Left forelimb (tissue), 1 donor: ENCODE measurements at regions not wholly inside any gene's neighbourhood (a gene's known extent, or its start where the extent isn't known, plus 50 kb on each side); places are given as distances from the start of the nearest gene placed in this dataset.

Experiments used
- DNase-seq: peaks from one replicate; pipeline ENCODE4 v3.0.0-alpha.2; 2018; ENCODE audit warnings: low spot score

DNA sequence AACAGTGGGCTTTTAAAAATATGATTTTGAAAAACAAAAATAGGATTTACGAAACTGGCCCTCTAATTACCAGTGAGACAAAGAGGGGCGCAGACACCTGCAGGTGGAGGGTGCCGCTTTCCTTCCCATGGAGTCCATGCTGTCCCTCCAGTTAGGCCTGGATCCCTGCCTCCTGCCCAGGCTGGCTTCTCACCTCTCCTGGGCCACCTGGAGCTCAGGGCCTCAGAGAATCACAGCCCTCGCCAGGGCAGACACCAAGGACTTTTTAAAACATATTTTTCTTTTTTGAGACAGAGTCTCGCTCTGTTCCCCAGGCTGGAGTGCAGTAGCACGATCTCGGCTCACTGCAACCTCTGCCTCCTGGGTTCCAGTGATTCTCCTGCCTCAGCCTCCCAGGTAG, 1437.2 kb downstream of the TBC1D22A start:
- DNase-seq, result peak; percentile 15

DNA sequence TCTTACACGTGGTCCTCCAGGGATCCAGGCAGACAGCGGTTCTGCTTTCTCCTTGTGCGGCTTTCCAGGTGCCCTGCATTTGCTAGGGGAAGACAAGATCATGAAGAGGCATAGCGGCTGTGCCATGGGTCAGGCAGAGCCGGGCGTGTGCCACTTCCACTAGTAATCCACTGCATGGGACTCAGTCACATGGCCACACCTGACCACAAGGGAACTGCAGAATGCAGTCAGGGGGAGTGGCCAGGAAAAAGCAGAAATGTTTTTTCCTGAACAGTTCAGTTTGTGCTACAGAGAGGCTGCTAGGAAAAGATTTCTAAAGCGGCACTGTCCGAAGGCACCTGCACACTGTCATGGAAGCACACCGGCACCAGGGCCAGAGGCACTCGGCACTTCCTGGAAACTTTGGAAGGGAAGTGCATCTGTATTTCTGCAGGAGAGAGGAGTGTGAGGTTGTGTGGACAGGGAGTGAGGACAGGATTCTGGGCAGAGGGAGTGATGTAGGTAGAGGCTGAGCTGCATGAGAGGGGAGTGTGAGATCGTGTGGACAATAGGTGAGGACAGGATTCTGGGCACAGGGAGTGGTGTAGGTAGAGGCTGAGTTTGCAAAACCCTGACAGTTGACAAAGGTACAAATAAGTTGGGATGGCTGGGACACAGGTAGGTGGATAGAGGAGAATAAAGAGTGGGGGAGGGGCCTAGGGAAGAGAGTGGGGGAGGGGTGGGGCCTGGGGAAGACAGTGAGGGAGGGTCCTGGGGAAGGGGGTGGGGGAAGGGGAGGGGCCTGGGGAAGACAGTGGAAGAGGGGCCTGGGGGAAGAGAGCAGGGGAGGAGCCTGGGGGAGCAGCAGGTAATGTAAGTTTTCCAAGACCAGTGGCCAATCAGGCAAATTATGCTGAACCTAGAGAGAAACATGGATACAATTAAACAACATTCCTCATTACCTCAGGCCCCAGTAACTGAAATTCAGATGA, 1436.3 kb downstream of the TBC1D22A start:
- peak; percentile 41 for DNase-seq

DNA sequence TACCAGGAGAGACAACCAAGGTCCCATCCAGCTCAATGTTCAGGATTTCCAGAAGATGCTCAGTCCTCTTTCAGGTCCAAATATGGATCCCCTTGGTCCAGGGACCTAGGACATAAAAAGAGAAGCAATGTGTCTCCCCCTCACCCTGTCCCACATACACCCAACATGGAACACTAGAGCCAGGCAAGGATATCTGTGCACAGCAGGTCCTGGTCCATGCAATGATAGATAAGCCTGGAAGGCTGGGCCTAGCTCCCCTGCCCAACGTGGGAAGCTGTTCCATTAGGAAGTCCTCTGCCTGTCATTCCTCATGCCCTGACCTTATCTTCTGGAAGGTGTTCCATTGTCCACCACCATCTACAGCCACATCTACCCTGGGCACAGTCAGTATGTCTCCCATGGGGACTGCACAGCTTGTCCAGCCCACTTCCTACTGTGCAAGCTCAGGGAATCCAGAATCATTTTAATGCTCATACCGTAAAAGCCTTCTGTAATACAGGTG, 1434.8 kb downstream of the TBC1D22A start:
- peak; percentile 20 for DNase-seq

DNA sequence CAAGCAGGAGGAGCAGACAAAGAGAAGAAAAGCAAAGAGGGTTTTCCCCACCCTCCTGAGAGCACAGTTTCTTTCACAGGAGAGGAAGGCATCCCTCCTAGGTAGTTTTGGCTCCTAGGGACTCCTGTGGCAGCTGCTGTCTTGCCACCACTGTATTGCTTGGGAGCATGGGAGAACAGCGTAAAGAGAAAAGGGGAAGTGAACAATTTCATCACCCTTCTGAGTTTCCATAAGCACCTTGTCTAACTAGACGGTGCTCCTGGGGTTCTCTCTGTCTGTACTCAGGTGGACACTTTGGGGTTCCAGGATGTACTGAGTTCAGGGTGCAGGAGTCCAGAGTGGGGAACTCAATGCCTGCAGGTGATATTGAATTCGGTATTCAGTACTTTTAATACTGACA, 1430.5 kb downstream of the TBC1D22A start:
- no peak for DNase-seq

DNA sequence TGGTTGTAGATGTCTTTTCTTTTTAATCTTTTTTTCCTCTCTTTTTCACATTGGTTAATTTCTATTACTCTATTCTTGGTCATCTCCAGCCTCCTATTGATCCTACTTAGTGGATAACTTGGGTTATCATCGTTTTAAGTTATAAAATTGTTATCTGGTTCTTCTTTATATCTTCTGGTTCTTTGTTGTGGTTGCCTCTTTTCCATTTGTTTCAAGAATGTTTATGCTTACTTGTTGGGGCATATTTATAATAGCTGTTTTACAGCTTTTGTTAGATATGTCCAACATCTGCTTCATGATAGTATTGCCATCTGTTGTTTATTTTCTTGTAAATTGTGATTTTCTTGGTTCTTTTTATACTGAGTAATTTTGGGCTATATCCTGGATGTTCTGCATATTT, 1429.6 kb downstream of the TBC1D22A start:
- DNase-seq, result no peak

DNA sequence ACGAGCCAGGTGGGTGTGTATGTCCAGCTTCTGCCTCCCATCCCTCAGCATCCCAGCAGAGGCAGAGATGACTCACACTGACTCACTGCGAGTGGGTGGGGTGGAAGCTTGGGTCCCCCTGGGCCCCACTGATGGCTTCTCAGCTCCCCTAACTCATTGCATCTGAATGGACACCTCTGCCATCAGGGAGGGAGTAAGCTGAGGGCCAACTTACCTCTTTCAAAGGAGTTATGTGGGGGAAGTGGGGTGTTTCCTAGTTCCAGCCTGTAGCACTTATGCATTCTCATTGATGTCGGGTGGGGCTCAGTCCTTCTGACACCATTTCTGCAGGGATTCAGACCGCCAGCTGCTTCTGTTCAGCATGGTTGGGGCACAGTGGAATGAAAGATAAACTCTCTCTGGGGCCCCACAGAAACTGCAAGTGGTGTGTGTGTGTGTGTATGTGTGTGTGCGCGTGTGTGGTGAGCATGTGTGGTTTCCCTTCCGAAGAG, 1425.8 kb downstream of the TBC1D22A start:
- DNase-seq, result peak; percentile 25

DNA sequence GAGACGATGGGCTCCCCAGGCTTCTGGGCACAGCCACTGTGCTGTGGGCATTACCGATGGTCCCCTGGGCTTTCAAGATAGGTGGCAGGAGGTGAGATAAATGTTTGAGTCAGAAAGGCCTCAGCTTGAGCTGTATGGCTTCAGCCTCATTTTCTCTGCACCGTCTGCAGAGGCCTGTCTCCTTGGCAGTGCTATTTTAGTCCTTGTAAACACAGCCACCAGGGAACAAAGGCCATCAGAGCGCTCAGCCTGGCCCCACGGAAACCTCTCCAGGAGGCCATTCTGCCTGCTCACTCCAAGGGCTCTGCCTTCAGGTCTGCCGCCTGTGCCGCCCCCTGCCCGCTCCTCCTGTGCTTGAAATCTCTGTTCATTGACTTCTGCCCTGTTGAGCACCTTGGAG, 1424.9 kb downstream of the TBC1D22A start:
- peak; percentile 37 for DNase-seq

DNA sequence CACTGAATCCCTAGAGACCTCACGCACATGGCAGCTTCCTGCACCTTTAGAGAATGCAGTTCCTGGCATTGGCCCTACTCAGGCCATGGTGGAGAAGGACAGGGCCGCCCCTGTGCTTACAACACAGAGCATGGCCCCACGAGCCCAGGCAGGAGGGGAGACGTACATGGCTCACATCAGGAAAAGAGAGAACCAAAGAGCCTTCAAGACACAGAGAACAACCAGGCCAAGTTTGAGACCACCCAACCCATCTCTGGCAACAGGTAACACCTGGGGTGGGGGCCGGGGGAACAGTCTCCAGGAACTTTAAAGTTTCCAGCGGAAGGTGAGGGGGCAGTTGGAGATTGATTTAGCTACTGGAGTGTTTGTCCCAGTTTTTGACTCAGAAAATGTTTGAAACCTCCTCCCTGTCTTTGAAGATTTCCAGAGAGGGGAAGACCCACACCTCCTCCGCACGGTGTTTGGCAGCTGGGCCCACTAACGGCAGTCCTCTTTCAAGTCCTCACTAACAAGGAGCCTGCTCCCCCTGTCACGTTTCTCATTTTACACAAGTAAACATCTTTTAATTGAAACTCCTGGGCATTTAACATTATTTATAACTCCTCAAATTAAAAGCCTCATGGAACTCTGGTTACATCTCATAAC, 1423.8 kb downstream of the TBC1D22A start:
- no peak for DNase-seq

DNA sequence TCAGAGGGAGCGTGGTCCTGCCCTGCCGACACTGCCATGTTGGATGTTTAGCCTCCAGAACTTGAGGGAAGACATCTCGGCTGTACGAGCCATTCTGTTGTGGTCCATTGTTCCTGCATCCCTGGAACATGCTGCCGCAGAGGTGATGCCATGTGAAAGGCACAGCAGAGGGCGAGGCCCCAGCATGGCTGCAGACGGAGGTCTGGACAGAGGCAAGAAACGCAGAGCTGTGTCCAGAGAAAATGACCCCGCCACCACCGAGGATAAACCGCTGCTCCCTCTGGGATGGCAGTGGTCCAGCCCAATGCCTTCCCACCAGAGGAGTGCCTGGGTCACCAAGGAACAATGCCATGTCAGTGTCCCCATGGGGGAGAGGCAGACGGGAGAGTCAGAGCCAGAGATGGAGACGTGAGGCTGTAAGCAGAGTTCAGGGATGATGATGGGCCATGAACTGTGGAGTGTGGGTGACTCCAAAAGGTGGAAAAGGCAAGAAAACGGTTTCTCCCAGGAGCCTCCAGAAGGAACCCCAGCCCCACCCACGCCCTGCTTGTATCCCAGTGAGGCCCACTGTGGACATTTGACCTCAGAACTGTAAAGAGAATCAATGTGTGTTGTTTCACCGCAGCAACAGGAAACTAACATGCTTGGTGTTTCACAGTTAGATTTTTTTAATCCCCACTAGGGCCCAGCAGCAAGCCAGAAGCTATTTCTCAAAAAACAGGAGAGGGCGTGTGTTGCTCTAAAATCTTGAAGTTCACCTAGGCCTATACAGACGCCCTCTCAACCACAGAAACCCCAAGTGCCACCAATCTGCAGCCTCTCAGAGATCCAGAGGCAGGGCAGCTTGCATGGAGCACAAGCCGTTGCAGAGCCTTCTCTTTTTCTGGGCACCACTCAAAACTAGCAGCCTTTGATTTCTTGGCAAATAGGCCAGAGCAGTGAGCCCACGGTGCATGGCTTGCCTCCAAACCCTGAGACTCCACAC, 1422.9 kb downstream of the TBC1D22A start:
- no peak for DNase-seq

DNA sequence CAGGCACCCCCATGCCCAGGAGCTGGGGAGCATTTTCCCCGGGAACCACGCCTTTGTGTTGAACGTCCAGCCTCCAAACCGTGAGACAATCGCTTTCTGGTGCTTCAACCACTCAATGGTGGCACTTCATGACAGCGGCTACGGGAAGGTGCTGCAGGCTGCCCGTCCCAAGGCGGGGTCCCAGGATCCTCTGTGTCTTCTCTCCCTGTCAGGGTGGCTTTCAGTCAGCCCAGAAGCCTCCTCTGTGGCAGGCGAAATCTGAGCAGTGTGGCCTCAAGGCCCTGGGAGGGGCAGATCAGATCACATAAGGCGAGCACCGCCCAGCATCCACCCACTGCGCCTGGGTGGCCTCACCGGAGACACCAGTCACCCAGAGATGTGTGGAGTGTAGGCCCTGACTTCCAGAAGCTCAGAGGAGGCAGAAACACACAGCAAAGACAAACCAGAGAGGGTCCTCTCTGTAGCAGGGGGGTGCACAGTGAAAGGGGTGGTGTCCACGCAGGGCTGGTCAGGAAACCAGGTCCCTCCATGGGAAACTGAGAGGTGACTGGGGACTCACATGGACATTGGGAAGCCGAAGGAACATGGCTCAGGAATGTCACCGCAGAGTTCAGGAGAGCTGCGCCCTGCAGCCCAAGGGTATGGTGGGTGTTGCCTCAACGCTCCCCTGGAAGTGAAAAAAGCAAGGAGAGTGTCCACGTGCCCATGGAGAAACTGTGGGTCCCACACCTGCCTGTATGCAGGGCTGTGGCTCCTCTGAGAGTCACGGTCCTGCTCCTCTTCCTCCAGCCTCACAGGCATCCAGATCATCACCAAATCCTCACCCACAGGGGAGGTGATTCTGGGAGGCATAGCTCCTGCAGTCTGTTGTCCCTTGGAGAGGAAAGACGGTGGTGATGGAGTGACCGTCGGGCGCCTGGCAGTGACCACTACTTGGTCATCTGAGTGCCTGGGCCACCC, 1420.7 kb downstream of the TBC1D22A start:
- no peak for DNase-seq

DNA sequence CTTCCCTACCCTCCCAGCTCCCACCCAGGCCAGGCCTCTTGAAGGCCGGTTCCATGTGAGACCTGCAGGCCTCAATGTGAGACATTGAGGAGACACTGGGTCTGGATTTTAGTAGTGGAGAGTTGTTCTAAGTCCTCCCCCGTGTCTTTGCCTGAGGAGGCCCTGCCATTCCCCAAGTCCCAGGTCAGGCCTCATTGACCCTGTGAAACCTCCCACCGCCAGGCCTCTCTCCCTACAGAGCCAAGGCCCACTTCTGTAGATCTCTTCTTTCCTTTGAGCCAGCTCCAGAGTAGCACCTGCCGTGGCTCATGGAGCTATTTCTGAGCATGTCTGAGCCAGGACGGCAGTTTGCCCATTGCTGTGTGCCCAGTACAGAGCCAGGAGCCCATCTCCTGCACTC, 1419.6 kb downstream of the TBC1D22A start:
- DNase-seq, result no peak

DNA sequence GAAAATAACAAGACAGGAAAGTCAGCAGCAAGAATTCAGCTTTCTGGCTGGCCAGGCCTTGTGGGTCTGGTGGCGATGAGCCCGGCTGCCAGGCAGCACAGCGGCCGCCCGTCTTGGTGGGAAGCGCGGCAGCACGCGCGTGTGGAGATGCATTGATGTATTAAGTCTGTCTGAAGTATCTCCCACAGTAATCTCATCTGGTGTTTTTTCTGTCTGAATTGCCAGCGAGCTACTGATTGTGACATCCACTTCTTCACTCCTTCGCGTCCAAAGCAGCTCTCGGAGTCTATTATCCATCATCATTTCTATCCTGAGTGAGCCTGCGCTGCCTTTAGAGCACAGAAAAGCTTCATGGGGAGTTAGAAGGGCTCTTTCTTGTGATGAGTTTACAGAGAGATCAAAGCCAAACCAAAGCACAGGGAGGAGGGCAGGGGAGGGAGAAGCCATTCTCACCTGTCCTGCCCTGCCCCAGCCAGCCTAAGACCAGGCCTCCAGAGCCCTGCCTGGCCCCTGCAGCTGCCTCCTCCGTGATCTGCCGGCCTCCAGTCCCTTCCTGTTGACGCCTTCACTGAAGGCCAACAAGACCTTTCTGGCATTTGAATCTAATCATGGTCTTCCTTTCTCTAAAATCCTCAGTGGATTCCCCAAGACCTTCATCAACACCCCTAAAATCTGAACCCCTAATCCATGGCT, 1419.0 kb downstream of the TBC1D22A start:
- no peak for DNase-seq

DNA sequence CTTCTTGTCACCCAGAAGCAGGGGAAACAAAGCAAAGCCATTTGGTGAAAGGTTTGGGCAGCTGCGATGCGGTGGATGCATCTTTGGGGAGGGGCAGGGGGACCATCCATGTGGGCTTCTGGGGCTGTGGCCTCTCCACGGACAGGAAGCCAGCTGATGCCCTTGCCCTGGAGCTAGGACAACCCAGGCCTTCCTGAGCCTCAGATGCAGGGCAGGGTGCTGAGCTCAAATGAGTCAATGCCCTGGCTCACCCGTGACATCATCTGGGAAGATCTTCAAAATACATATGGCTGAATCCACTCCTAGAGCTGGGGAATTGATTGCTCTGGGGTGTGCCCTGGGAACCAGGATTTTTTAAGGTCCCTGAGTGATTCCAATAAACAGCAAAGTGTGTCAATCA, 1418.2 kb downstream of the TBC1D22A start:
- no peak for DNase-seq

DNA sequence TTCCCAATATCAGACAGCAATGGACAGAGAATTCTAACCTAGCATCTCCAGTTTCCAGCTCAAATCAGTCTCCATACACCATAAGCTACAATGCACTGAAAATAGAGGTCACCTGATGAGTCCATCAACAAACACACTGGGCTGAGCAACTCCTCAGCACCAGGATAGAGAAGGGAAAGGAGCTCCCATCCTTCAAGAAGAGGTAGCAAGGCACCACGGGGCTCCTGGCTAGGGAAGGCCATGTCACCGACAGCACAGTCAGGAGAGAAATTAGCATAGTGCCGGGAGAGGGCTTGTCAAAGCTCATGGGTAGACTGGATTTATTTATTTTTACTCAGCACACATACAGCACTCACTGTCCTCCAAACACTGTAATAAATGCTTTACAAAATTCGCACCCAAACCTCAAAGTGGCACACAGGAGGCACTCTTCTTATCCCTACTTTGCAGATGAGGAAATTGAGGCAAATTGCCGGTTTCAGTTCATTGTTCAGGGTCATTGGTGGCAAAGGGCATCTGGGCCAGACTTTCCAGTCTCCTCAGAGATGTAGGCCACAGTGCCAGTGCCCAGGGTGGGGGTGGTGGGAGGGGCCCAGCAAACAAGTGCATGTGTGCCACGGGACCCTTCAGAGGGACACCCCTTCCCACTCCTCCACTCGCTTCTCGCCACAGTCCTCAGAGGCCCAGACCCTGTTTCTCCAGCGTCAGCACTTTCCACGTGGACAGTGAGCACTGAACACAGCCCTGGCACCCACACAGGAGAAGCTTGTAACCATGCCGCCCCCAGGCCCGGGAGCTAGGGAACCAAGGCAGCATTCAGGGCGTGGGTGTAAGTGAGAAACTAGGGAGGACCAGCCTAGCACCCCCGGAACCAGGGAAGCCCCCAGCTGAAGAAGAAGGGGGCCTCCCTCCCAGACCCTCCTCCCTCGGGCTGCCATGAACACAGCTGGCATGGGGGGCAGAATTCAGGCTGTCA, 1417.4 kb downstream of the TBC1D22A start:
- DNase-seq, result no peak

DNA sequence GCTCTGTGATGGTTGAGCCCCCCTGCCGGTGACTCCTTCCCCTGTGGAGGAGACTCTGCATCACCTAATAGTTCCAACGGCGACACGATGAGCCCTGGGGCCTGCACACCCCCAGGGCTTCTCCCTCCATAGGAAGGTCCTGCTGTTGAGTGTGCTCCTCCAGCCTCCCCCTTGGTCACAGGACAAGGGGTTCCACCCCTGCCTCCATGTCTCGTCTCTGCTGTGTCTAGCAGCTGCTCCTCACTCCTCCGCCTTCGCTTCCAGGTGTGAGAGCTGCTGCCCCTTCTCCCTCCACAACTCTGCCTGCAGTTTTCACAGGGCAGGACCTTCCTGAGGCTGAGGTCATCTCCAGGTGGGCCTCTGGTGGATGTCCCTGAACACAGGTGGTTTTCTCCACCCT, 1416.1 kb downstream of the TBC1D22A start:
- DNase-seq, result no peak

DNA sequence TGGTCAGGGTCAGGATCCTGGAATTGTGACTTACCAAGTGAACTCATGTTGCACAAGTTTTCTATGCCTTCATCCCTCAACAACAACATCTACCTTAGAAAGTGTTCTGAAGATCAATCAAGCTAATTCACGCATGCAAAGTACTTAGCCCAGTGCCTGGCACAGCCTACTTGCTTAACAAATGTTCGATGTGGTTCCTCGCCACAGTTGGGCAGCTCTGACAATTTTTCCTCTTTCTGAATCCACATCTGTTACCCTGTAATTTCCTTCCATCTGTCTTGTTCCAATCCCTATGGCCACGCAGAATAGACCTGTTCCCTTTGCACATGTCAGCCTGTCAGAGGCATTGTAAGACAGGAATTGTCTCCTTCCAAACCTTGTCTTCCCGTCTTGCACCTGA, 1415.2 kb downstream of the TBC1D22A start:
- DNase-seq, result no peak

DNA sequence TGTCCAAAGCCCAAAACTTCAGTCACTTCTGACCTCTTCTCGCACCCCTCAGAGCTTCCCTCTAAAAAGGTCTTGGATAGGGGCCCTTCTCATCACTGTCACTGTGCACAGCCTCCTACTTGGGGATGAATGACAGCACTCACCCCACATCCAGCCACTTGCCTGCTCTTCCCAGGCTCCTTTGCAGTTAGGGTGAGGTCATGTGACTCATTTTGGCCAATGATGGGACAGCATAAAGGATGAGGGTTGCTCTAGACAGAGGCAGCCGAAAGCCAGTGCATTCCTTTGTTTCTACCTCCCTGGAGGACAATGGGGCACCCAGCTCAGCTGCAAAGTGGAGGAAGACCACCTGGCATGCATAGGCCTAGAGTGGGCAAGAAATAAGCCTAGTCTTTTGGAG, 1413.3 kb downstream of the TBC1D22A start:
- no peak for DNase-seq

DNA sequence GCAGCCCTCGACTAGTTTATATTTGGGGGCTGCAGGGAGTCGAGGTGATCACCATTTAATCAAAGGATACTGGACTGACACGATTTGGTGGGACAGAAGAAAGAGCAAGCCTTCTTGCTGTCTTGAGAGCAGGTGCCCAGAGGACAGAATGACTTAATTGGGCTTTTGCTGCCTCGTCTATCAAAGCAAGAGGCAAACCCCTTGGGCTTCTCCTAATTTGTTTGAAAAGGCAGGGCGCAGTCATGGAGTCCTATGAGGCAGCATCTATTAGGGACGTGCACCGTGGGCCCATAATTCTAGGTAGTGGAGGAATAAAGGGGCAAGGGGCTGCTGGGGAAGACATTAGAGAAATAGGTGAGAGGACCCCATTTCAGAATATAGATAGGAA, 1411.3 kb downstream of the TBC1D22A start:
- DNase-seq, result no peak
